GM18870 (cell line): ENCODE measurements at regions not wholly inside any gene's neighbourhood (a gene's known extent, or its start where the extent isn't known, plus 50 kb on each side); places are given as distances from the start of the nearest gene placed in this dataset.
"Not testable (repeated sequence)": the region's sequence is repeated elsewhere in the genome, so short reads cannot be mapped to it uniquely, and the experiment has no call there.

Experiments used
- ATAC-seq: cut with Tn5 transposase; IDR thresholded peaks from one replicate; pipeline ENCODE4 v1.9.1; 2021; ENCODE audit warnings: moderate library complexity; ENCODE audit not compliant: unreplicated experiment

GRCh38 chr13:65260946-65261891 is 1968.9 kb downstream of the PCDH9 start:
- ATAC-seq: no peak

- no peak for ATAC-seq
Observed at GRCh38 chr13:65240773-65241172, 1989.4 kb downstream of the PCDH9 start.

GRCh38 chr13:65236841-65237418 is 1993.2 kb downstream of the PCDH9 start:
- ATAC-seq: no peak

GRCh38 chr13:65217471-65217995 is 2012.6 kb downstream of the PCDH9 start:
- ATAC-seq: no peak

GRCh38 chr13:65202845-65203244 is 2027.3 kb downstream of the PCDH9 start:
- not testable (repeated sequence) for ATAC-seq

- ATAC-seq: no peak
Observed at GRCh38 chr13:65188721-65189120, 2041.4 kb downstream of the PCDH9 start.

- no peak for ATAC-seq
Observed at GRCh38 chr13:65168026-65168425, 2062.1 kb downstream of the PCDH9 start.

- ATAC-seq: no peak
Observed at GRCh38 chr13:65166675-65167074, 2063.5 kb downstream of the PCDH9 start.

- no peak for ATAC-seq
Observed at GRCh38 chr13:65159803-65160202, 2070.3 kb downstream of the PCDH9 start.

GRCh38 chr13:65155861-65156260 is 2074.3 kb downstream of the PCDH9 start:
- ATAC-seq: no peak

- no peak for ATAC-seq
Observed at GRCh38 chr13:65154661-65155447, 2075.3 kb downstream of the PCDH9 start.

- ATAC-seq: no peak
Observed at GRCh38 chr13:65149687-65150086, 2080.4 kb downstream of the PCDH9 start.

GRCh38 chr13:65143920-65144319 is 2086.2 kb downstream of the PCDH9 start:
- ATAC-seq: no peak

- ATAC-seq: no peak
Observed at GRCh38 chr13:65133094-65133493, 2097.0 kb downstream of the PCDH9 start.

- no peak for ATAC-seq
Observed at GRCh38 chr13:65125236-65125635, 2104.9 kb downstream of the PCDH9 start.

- no peak for ATAC-seq
Observed at GRCh38 chr13:65112531-65112941, 2117.6 kb downstream of the PCDH9 start.

- no peak for ATAC-seq
Observed at GRCh38 chr13:65112123-65112522, 2118.0 kb downstream of the PCDH9 start.

GRCh38 chr13:65111223-65111622 is 2118.9 kb downstream of the PCDH9 start:
- ATAC-seq: no peak

GRCh38 chr13:65104436-65104835 is 2125.7 kb downstream of the PCDH9 start:
- not testable (repeated sequence) for ATAC-seq

GRCh38 chr13:65103351-65103750 is 2126.8 kb downstream of the PCDH9 start:
- ATAC-seq: no peak
